ENCODE measurements at regions not wholly inside any gene's neighbourhood (a gene's known extent, or its start where the extent isn't known, plus 50 kb on each side); places are given as distances from the start of the nearest gene placed in this dataset.

DNA sequence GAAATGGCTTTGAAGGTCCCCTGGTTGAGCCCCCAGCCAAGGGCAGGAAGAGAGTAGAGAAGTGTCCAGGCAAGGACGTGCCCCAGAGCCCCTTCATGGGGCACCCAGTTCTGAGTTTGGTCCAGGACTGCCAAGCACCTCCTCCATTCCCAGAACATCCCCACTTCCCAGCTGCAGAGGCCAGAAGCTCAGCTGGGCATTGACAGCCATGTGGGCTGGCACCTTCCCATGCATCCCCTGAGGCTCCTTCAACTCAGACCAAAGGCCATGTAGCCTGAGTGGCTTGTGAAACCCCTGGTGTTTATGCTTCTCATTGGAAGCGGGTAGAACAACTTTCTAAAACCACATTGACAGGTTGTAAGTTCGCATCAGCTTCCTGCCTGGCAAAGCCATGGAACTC, 789.6 kb downstream of the TBC1D22A start:
- DNase-seq, result no peak

DNA sequence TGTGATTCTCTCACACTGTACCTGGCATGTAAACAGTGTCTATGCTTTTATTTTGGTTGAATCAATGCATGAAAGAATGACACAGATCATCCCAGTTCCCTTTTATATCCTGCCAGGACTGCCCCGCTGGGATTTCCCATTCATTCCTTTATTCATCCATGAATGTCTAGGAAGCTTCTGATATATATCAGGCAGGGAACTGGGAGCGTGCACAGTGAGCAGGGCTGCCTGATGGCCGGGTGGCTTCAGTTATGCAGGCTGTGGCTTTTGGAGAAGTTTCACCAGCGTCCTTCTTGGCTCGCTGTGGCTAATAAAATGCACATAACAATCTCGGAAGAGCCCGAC, 789.0 kb downstream of the TBC1D22A start:
- DNase-seq, result no peak

DNA sequence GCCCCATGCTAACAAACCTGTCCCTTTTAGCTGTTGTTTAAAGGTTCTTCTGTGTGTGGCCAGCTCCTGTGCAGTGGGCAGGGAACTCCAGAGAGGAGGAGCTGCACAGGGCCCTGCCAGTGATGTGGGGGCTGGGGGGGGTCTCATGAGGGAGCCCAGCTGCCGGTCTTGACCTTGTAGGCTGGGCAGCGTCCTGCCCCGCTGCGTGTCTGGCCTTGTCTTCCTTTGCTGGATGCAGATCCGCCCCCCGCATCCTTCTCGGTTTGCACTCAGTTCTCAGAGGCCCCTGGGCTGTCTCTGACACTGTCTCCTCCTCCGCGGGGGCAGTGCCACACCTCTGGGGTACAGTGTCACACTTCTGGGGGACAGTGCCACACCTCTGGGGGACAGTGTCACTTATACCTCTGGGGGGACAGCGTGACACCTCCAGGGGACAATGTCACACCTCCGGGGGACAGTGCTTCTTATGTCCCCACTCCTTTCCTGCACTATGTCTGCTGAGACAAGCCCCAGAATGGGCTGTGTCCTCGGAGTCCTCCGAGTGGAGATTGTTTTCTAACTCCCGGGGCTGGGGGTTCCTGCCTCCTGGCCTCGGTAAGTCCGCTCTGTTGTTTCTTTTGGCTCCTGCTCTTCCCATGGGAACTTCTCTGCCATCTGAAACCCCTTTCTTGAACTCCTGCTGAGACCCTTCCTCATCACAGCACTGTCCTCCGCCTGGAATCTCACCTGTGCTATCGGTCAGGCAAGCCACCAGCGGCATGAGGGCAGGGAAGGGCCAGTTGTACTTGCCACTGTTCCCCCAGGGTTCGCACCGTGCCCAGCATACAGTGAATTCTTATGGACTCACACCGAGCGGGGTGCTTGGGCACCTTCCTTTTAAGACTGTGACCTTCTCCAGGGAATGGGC, 788.3 kb downstream of the TBC1D22A start:
- no peak for DNase-seq

- no peak for DNase-seq
Observed at GRCh38 chr22:47549741-47550340, 787.4 kb downstream of the TBC1D22A start.

DNA sequence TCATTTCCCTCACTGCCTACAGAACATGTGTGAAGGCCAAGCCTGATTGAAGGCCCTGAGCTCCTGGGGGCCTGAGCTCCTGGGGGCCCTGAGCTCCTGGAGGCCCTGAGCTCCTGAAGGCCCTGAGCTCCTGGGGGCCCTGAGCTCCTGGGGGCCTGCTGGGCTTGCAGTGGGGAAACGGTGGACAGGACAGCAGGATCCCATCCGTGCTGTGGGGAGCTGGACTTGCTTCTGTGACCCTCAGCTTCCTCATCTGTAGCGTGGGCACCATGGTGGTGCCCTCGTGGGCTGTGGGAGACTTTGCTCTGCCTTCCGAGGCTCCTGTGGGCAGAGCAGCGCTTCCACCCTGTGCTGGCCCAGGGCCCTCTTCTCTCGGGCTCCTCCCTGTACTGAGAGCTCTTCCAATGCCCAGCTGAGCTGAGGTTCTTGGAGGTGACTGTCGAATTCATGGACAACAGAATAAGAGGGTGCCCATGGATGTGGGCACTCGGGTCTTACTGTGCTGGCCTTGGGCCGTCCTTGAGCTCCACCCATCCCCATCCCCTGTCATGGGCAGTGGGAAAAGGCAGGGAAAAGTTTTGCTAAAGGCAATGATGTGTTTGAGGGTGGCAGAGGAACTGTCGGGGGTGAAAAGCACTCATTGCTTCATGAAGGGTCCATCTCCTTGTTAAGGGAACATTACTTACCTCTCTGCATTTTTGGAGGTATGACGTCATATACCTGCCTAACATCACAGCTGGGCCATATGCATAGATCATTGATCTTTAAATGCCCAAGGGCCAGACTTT, 786.7 kb downstream of the TBC1D22A start:
- DNase-seq, result no peak

DNA sequence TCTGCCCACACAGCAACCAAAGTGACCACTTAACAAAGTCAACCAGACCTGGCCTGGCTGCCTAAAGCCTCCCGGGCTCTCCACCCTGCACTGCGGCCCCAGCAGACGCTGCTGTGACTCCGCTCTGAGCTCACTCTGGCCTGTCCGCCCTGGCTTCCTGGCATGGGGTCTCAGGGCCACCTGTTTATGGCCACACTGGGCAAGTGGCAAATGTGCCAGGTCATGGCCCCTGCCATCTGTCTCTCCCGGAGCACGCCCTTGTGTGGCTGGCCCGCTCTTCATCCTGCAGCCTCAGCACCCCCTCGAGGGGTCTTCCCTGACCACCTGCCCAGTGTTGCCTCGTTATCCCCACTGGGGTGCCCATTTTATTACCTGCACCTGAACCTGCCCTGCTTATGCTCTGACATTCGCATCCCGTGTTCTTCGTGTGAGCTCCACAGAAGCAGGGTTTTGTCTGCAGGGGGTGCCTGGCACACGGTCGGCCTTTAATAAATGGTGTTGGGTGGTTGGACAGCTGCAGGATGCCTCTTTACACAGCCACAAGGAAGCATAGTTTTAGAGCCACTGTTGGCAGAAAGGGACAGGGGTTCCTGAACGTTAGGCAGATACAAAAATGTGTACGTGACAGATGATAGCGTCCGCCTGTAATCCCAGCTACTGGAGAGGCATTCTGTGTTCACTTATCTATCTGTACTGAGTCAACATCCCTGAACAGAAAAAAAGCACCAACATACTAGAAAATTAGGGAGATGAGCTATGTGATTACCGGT, 785.6 kb downstream of the TBC1D22A start:
- DNase-seq, result no peak

GRCh38 chr22:47547239-47547661, 784.8 kb downstream of the TBC1D22A start:
- DNase-seq, result no peak

GRCh38 chr22:47544696-47545095, 782.2 kb downstream of the TBC1D22A start:
- DNase-seq, result no peak

DNA sequence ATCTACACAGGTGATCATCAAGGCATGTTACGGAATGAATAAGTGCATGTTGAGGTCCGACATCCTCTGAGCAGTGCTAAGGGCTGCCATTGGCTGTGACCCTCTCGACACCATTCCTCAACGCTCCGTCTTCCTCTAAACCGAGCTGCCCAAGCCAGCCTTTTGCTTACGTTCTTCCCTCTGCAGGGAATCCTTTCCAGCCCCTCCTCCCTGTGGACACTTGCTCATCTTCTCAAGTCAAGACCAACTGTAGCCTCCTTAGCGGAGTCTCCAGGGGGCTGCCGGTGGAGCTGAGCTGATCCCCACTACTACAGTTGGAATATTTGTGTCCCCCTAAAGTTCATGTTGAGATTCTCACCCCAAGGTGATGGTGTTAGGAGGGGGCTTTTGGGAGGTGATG, 781.0 kb downstream of the TBC1D22A start:
- DNase-seq, result no peak

GRCh38 chr22:47540011-47540410, 777.6 kb downstream of the TBC1D22A start:
- no peak for DNase-seq

- no peak for DNase-seq
Observed at GRCh38 chr22:47539374-47539773, 776.9 kb downstream of the TBC1D22A start.

GRCh38 chr22:47535681-47536080, 773.2 kb downstream of the TBC1D22A start:
- no peak for DNase-seq

DNA sequence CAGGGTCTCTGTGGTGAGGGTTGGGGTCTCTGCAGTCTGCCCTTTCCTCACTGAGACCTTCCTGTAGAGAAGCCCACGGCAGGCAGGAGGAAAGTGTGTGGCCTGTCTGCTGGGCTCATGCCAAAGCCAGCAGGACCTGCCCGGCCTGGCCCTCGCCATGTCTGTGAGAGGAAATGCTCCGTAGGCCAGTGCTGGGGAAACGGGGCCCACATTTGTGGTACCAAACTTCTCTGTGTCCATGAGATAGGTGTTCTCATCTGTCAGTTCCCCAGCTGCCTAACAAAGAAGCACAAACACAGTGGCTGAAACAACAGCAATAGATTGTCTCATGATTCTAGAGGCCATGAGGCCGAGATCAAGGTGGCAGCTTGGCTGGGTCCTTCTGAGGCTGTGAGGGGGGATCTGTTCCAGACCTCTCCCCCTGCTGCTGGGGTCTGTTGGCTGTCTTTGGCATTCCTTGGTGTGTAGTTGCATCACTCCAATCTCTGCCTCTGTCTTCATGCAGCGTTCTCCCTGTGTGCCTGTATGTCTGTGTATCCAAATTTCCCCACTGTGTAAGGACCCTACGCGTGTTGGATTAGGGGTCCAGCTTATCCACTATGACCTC, 772.5 kb downstream of the TBC1D22A start:
- DNase-seq, result no peak

GRCh38 chr22:47533961-47534803, 771.7 kb downstream of the TBC1D22A start:
- DNase-seq, result no peak

- no peak for DNase-seq
Observed at GRCh38 chr22:47517062-47517461, 754.6 kb downstream of the TBC1D22A start.

DNA sequence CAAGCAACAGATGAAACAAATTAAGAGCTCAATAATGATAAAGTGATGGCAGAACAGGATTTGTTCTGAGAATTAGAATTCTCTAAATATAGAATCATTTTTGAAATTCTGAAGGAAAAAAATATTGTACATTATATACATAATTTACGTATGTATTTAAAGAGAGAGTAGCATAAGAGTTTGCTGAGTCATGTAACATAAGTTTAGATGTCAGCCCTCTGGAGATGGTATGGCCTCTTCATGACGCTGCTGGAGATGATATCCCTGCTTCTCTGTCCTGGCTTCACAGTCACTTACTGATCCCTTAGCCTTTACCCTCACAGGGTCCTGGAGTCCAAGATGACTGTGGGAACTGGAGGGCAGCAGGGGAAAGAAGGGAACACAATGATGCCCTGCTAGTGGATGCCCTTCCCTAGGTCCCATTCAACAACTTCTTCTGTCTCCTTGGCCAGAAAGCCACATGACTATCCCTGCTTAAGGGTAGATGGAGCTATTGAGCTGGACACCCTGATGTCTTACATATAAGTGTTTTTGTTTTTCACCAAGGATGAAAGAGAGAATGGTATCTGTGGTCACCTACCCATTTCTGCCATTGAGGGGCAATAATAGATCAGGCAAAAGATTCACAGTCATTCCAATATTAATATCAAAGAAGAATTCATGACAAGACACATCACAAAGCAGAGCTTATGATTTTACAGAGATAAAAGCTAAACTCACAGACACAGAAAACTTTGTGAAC, 753.1 kb downstream of the TBC1D22A start:
- no peak for DNase-seq

GRCh38 chr22:47512617-47513016, 750.2 kb downstream of the TBC1D22A start:
- no peak for DNase-seq

DNA sequence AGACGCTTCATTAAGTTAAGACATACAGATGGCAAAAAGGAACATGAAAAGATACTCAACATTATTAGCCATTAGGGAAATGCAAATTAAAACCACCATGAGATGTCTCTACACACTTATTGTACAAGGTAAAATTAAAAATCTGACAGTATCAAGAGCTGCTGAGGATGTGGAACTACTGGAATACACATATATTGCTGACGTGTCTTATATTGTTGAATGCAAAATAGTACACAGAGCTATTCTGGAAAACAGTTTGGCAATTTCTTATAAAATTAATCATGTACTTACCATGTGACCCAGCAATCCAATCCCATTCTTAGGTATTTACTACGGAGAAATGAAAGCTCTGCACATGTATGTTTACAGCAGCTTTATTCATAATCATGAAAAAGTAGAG, 742.5 kb downstream of the TBC1D22A start:
- DNase-seq, result no peak

DNA sequence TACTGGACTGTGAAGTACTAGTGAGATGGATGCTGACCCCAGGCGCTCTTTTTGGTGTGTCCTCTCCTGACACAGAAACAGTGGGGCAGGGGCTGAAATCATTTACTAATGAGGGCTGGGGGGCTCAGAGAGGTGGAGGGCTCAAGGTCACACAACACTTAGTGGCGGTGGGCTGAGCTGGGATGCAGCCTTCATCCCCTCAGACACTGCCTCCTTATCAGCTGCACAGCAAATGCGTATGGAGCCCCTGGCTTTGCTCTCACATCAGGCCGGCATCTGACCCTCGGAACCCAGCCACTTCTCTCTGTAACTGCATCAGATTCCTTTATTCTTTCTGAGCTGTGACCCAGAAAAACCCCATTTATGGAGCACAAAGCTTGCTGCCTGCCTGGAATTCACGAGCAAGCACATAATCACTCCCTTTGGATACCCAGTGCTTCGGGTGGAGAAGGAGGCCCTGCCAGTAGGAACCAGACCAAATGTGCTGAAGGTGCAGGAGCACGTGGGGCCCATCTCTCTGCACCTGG, 736.6 kb downstream of the TBC1D22A start:
- no peak for DNase-seq

DNA sequence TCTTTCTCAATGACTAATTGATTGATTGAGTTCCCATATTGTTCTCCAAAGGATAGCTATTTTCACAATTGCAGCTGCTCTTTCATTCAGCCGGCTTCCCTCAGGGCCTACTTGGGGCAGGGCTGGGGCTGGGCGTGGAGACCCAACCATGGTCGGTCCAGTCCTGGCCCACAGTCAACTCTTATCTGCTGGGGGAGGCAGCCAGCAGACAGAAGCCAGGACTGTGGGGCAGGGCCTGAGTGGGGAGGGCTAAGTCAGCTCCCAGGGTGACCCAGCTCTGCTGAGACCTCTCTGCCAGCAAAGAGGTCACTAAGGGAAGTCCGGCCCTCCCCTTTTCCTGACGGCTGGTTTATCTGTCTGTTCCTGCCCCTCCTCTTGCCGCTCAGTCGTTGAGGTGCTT, 735.2 kb downstream of the TBC1D22A start:
- no peak for DNase-seq

DNA sequence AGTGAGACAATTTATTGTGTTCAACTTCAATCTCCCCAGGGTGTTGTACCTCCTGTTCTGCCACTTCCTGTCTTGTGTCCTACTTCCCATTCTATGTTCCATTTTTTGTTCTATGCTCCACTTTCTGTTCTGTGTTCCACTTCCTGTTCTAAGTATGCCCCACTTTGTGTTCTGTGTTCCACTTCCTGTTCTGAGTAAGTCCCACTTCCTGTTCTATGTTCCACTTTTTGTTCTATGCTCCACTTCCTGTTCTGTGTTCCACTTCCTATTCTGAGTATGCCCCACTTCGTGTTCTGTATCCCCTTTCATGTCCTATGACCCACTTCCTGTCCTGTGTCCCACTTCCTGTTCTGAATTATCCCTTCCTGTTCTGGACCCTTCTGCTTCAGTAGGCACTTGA, 732.7 kb downstream of the TBC1D22A start:
- DNase-seq, result no peak
